ENCODE measurements at regions not wholly inside any gene's neighbourhood (a gene's known extent, or its start where the extent isn't known, plus 50 kb on each side); places are given as distances from the start of the nearest gene placed in this dataset.

GRCh38 chr6:140007525-140007924, 633.1 kb upstream of the CITED2 start:
- TF ChIP-seq, protein P1, sequence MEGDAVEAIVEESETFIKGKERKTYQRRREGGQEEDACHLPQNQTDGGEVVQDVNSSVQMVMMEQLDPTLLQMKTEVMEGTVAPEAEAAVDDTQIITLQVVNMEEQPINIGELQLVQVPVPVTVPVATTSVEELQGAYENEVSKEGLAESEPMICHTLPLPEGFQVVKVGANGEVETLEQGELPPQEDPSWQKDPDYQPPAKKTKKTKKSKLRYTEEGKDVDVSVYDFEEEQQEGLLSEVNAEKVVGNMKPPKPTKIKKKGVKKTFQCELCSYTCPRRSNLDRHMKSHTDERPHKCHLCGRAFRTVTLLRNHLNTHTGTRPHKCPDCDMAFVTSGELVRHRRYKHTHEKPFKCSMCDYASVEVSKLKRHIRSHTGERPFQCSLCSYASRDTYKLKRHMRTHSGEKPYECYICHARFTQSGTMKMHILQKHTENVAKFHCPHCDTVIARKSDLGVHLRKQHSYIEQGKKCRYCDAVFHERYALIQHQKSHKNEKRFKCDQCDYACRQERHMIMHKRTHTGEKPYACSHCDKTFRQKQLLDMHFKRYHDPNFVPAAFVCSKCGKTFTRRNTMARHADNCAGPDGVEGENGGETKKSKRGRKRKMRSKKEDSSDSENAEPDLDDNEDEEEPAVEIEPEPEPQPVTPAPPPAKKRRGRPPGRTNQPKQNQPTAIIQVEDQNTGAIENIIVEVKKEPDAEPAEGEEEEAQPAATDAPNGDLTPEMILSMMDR (IDR thresholded peaks at IDR 0.05) = no peak
- no peak for TF ChIP-seq POLR2A (IDR thresholded peaks at IDR 0.05)
